ENCODE measurements at regions not wholly inside any gene's neighbourhood (a gene's known extent, or its start where the extent isn't known, plus 50 kb on each side); places are given as distances from the start of the nearest gene placed in this dataset.
"Not testable (repeated sequence)": the region's sequence is repeated elsewhere in the genome, so short reads cannot be mapped to it uniquely, and the experiment has no call there.

GRCh38 chr4:154164931-154165839 is 326.4 kb downstream of the DCHS2 start:
- DNase-seq, result no peak

- DNase-seq, result no peak
Observed at GRCh38 chr4:154160519-154161301, 330.9 kb downstream of the DCHS2 start.

- no peak for DNase-seq
Observed at GRCh38 chr4:154158361-154159155, 333.0 kb downstream of the DCHS2 start.

- no peak for DNase-seq
Observed at GRCh38 chr4:154152546-154152945, 339.1 kb downstream of the DCHS2 start.

- DNase-seq, result not testable (repeated sequence)
Observed at GRCh38 chr4:154149236-154149635, 342.4 kb downstream of the DCHS2 start.

GRCh38 chr4:154143720-154144119 is 347.9 kb downstream of the DCHS2 start:
- no peak for DNase-seq

- no peak for DNase-seq
Observed at GRCh38 chr4:154142664-154143063, 348.9 kb downstream of the DCHS2 start.

- no peak for DNase-seq
Observed at GRCh38 chr4:154140869-154141268, 350.7 kb downstream of the DCHS2 start.

GRCh38 chr4:154137320-154137905 is 348.5 kb upstream of the SFRP2 start:
- DNase-seq, result no peak

- DNase-seq, result no peak
Observed at GRCh38 chr4:154135576-154135975, 346.7 kb upstream of the SFRP2 start.

GRCh38 chr4:154132406-154132805 is 343.5 kb upstream of the SFRP2 start:
- DNase-seq, result no peak

- DNase-seq, result no peak
Observed at GRCh38 chr4:154126276-154126675, 337.4 kb upstream of the SFRP2 start.

- DNase-seq, result no peak
Observed at GRCh38 chr4:154125340-154125739, 336.5 kb upstream of the SFRP2 start.

- DNase-seq, result no peak
Observed at GRCh38 chr4:154124539-154125255, 335.8 kb upstream of the SFRP2 start.

- DNase-seq, result no peak
Observed at GRCh38 chr4:154123897-154124296, 335.0 kb upstream of the SFRP2 start.

- no peak for DNase-seq
Observed at GRCh38 chr4:154120690-154121345, 331.9 kb upstream of the SFRP2 start.

GRCh38 chr4:154120006-154120676 is 331.3 kb upstream of the SFRP2 start:
- DNase-seq, result no peak

- no peak for DNase-seq
Observed at GRCh38 chr4:154119317-154119716, 330.4 kb upstream of the SFRP2 start.

- DNase-seq, result not testable (repeated sequence)
Observed at GRCh38 chr4:154117726-154118125, 328.8 kb upstream of the SFRP2 start.

GRCh38 chr4:154107337-154107736 is 318.5 kb upstream of the SFRP2 start:
- DNase-seq, result no peak

GRCh38 chr4:154088741-154089140 is 299.9 kb upstream of the SFRP2 start:
- no peak for DNase-seq
